HCT116 (cell line): ENCODE measurements at regions not wholly inside any gene's neighbourhood (a gene's known extent, or its start where the extent isn't known, plus 50 kb on each side); places are given as distances from the start of the nearest gene placed in this dataset.

ENCODE experiments used
- ATAC-seq: fragments of 200-7000 bp; cut with Tn5 transposase; 2 replicates; pipeline ENCODE4 v1.9.1; 2020; ENCODE audit warnings: mild to moderate bottlenecking, moderate library complexity
- BruUV-seq: library from RNA; stranded (reverse); fragments of 400-500 nt; replicated peaks from 2 replicates; lab custom pipeline; 2021; lab: Mats Ljungman, UMichigan
- CTCF ChIA-PET: fragments of 300-600 bp; sonication (Branson Sonifier 250); formaldehyde crosslinking; loops from one replicate; lab custom pipeline; 2021; ENCODE audit warnings: antibody characterized with exemption; lab: Charles Lee
- POLR2A ChIA-PET: fragments of 300-600, 350-600 bp; sonication (Branson Sonifier 250); formaldehyde crosslinking; loops from one replicate; lab custom pipeline; 2021; ENCODE audit warnings: antibody characterized with exemption; lab: Charles Lee
- RAD21 ChIA-PET, 2 experiments: fragments of 300-600 bp; sonication (Branson Sonifier 250); formaldehyde crosslinking; loops; one replicate each; lab custom pipeline; 2023; ENCODE audit warnings: low total read pairs in 2 of 2; ENCODE audit not compliant: uncharacterized antibody in 2 of 2, unreplicated experiment in 2 of 2, low non-redundant PET in 1 of 2; lab: Charles Lee
- DNase-seq: peaks from one replicate; pipeline ENCODE4 v3.0.0-alpha.2; 2010; ENCODE audit warnings: low read depth, low spot score
- H2AFZ ChIP-seq: fragments of 200-600 bp; shearing (Covaris generic), sonication (generic); 2 replicates; pipeline ENCODE4 v1.6.1; 2017; ENCODE audit warnings: low read depth, mixed run types, mixed read lengths, antibody characterized with exemption, low read length; ENCODE audit not compliant: poor library complexity, severe bottlenecking
- H3K27ac ChIP-seq: 2 replicates; pipeline ENCODE4 v1.5.1; 2012; ENCODE audit warnings: low read depth, low read length
- H3K27me3 ChIP-seq: fragments of 200-600 bp; sonication (generic); 2 replicates; pipeline ENCODE4 v1.6.1; 2016; ENCODE audit warnings: mixed run types, low read length, mixed read lengths; ENCODE audit not compliant: insufficient read depth
- H3K36me3 ChIP-seq, 2 experiments: fragments of 200-500 bp in 1 of 2; fragments of 200-600 bp in 1 of 2; sonication (Bioruptor generic) in 1 of 2; sonication (generic) in 1 of 2; 2 replicates each; pipeline versions ENCODE4 v1.5.1 to v1.6.1; 2014 to 2016; ENCODE audit warnings: low read length in 2 of 2, inconsistent platforms in 1 of 2, mixed read lengths in 1 of 2, mixed run types in 1 of 2; ENCODE audit not compliant: insufficient read depth in 2 of 2, control insufficient read depth in 1 of 2
- H3K4me1 ChIP-seq, 2 experiments: fragments of 200-600 bp in 1 of 2; sonication (generic) in 1 of 2; 2 replicates each; pipeline versions ENCODE4 v1.5.1 to v1.6.1; 2012 to 2017; ENCODE audit warnings: low read length in 2 of 2, inconsistent platforms in 1 of 2, mild to moderate bottlenecking in 1 of 2, mixed read lengths in 1 of 2, mixed run types in 1 of 2, moderate library complexity in 1 of 2; ENCODE audit not compliant: insufficient read depth in 2 of 2, control insufficient read depth in 1 of 2
- H3K4me2 ChIP-seq: fragments of 200-600 bp; sonication (generic); 2 replicates; pipeline ENCODE4 v1.6.1; 2017; ENCODE audit warnings: mixed run types, low read length, mixed read lengths
- H3K4me3 ChIP-seq, 2 experiments: fragments of 200-600 bp in 1 of 2; sonication (generic) in 1 of 2; replicated peaks in 1 of 2; 2 replicates each; pipeline ENCODE4 v1.5.1; 2011 to 2016; ENCODE audit warnings: low read length in 2 of 2, control low read depth in 1 of 2, low read depth in 1 of 2, mild to moderate bottlenecking in 1 of 2, mixed read lengths in 1 of 2, mixed run types in 1 of 2
- H3K79me2 ChIP-seq: fragments of 200-600 bp; sonication (generic); 2 replicates; pipeline ENCODE4 v1.6.1; 2017; ENCODE audit warnings: mild to moderate bottlenecking, mixed run types, low read length, moderate library complexity, mixed read lengths; ENCODE audit not compliant: insufficient read depth
- H3K9ac ChIP-seq: fragments of 200-600 bp; sonication (generic); 2 replicates; pipeline ENCODE4 v1.6.1; 2016; ENCODE audit warnings: low read length, mixed read lengths
- H3K9me2 ChIP-seq: fragments of 200-600 bp; sonication (generic), shearing (Covaris generic); 2 replicates; pipeline ENCODE4 v1.6.1; 2017; ENCODE audit warnings: mixed run types, mild to moderate bottlenecking, moderate library complexity; ENCODE audit not compliant: insufficient read depth
- H3K9me3 ChIP-seq, 2 experiments: fragments of 200-500 bp in 1 of 2; fragments of 200-600 bp in 1 of 2; sonication (Bioruptor generic) in 1 of 2; sonication (generic) in 1 of 2; 2 replicates each; pipeline ENCODE4 v1.6.1; 2014 to 2017; ENCODE audit warnings: low read length in 2 of 2, mixed read lengths in 2 of 2, inconsistent platforms in 1 of 2, low read depth in 1 of 2, mild to moderate bottlenecking in 1 of 2, mixed run types in 1 of 2, moderate library complexity in 1 of 2; ENCODE audit not compliant: control insufficient read depth in 1 of 2, insufficient read depth in 1 of 2
- H4K20me1 ChIP-seq: fragments of 200-600 bp; sonication (generic), shearing (Covaris generic); 2 replicates; pipeline ENCODE4 v1.6.1; 2017; ENCODE audit warnings: mixed run types, mild to moderate bottlenecking, moderate library complexity; ENCODE audit not compliant: insufficient read depth
- EGR1 ChIP-seq: IDR thresholded peaks from 2 replicates; pipeline ENCODE4 v1.6.1; 2012; ENCODE audit warnings: low read depth
- EZH2 ChIP-seq: fragments of 200-600 bp; sonication (generic); IDR thresholded peaks from 2 replicates; pipeline ENCODE4 v1.6.1; 2017; ENCODE audit warnings: antibody characterized with exemption, mixed run types
- EZH2phosphoT487 ChIP-seq: fragments of 200-600 bp; IDR thresholded peaks from 2 replicates; pipeline ENCODE4 v1.6.1; 2018; ENCODE audit warnings: antibody characterized with exemption, borderline replicate concordance
- FOSL1 ChIP-seq: IDR thresholded peaks from 2 replicates; pipeline ENCODE4 v1.6.1; 2012; ENCODE audit warnings: low read depth
- JUND ChIP-seq: IDR thresholded peaks from 2 replicates; pipeline ENCODE4 v1.6.1; 2012
- POLR2A ChIP-seq: IDR thresholded peaks from 2 replicates; pipeline ENCODE4 v1.7.0; 2011; ENCODE audit warnings: borderline replicate concordance; ENCODE audit not compliant: insufficient read depth, insufficient read length; ENCODE audit errors: extremely low read depth
- REST ChIP-seq: IDR thresholded peaks from 2 replicates; pipeline ENCODE4 v1.6.1; 2012; ENCODE audit warnings: low read depth
- SP1 ChIP-seq: IDR thresholded peaks from 2 replicates; pipeline ENCODE4 v1.6.1; 2012; ENCODE audit warnings: low read depth
- SRF ChIP-seq: IDR thresholded peaks from 2 replicates; pipeline ENCODE4 v1.6.1; 2012; ENCODE audit warnings: low read depth
- TCF7L2 ChIP-seq: IDR thresholded peaks from 2 replicates; pipeline ENCODE4 v1.7.0; 2011; ENCODE audit warnings: borderline replicate concordance, inconsistent platforms; ENCODE audit not compliant: insufficient read depth, insufficient read length; ENCODE audit errors: extremely low read depth
- intact Hi-C: fragments of 100-400 bp; cut with micrococcal nuclease; formaldehyde crosslinking; loops from 2 replicates; pipeline ENCODE4 v1.10.0; 2022
- TF ChIP-seq, protein P1 (sequence below): IDR thresholded peaks from 2 replicates; pipeline ENCODE4 v1.6.1; 2011; ENCODE audit warnings: mild to moderate bottlenecking, low read length, moderate library complexity; ENCODE audit not compliant: insufficient replicate concordance; ENCODE audit errors: extremely low read depth

- ChIA-PET CTCF (interaction anchor here (1.1 kb wide), 1 partner anchor 336 kb away, joined by 3 read pairs; no protein-coding TSS in a partner anchor), RAD21 (interaction anchor here in 1 of 2 experiments (1.2 kb wide), 1 partner anchor 339 kb away, joined by 3 read pairs; no protein-coding TSS in a partner anchor), POLR2A (no interaction called here)
- H3K4me3 ChIP-seq, result no peak overlapping the region
- H3K27me3 ChIP-seq, result peaks cover 31% of the 10 kb centered on the region; the same call in 1 of the 2 replicates
- no peaks in the 10 kb centered on the region for H3K36me3 ChIP-seq
- no TSS peak for BruUV-seq
- no peak overlapping the region for H3K4me2 ChIP-seq
- no peaks in the 10 kb centered on the region for H3K79me2 ChIP-seq
- DNase-seq (no peak), ATAC-seq (no peak)
- no peak overlapping the region for H2AFZ ChIP-seq
- TF ChIP-seq JUND (no peak), EGR1 (no peak), POLR2A (no peak), SRF (no peak), SP1 (no peak)
- TF ChIP-seq, protein P1, sequence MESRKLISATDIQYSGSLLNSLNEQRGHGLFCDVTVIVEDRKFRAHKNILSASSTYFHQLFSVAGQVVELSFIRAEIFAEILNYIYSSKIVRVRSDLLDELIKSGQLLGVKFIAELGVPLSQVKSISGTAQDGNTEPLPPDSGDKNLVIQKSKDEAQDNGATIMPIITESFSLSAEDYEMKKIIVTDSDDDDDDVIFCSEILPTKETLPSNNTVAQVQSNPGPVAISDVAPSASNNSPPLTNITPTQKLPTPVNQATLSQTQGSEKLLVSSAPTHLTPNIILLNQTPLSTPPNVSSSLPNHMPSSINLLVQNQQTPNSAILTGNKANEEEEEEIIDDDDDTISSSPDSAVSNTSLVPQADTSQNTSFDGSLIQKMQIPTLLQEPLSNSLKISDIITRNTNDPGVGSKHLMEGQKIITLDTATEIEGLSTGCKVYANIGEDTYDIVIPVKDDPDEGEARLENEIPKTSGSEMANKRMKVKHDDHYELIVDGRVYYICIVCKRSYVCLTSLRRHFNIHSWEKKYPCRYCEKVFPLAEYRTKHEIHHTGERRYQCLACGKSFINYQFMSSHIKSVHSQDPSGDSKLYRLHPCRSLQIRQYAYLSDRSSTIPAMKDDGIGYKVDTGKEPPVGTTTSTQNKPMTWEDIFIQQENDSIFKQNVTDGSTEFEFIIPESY, result no peak
- H4K20me1 ChIP-seq, result no peaks in the 10 kb centered on the region
- no peaks in the 10 kb centered on the region for H3K9me3 ChIP-seq
- H3K4me1 ChIP-seq, result no peaks in the 10 kb centered on the region
- H3K27ac ChIP-seq, result no peak overlapping the region
- H3K9me2 ChIP-seq, result no peaks in the 10 kb centered on the region
- intact Hi-C loops, result loop anchor here (5.0 kb wide), 1 partner anchor 538 kb away; no protein-coding TSS in a partner anchor
- H3K9ac ChIP-seq, result no peak overlapping the region
These were observed 293.2 kb downstream of the ETS1 start for GRCh38 chr11:128294001-128294670.

DNA sequence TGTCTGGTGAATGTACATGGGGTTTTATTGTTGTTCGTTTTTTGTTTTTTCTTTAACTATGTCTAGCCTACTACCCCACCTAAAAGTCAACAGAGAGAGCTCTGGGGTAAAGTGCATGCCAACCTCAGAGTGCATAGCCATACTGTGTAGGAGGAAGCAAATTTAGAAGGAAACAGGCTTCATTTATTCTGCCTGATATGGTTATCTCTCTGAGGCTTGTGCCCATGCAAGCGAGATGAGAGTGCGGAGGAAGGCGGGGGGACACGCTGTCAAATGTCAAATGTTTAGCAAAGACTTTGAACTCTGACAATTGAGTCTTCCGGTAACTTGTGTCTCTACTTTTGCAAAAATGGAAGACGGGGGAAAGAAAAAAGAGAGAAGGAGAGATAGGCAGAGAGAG, 295.5 kb downstream of the ETS1 start:
- intact Hi-C loops, result loop anchor here (5.0 kb wide), 1 partner anchor 540 kb away; no protein-coding TSS in a partner anchor
- no peak overlapping the region for H2AFZ ChIP-seq
- H3K4me2 ChIP-seq, result no peak overlapping the region
- no peaks in the 10 kb centered on the region for H3K4me1 ChIP-seq
- H3K27ac ChIP-seq, result no peak overlapping the region
- H3K9me3 ChIP-seq, result no peaks in the 10 kb centered on the region
- no peak overlapping the region for H3K9ac ChIP-seq
- ChIA-PET RAD21 (interaction anchor here in 1 of 2 experiments (0.6 kb wide), 1 partner anchor 253 kb away, joined by 3 read pairs; no protein-coding TSS in a partner anchor), CTCF (interaction anchor here (1.2 to 1.7 kb wide), 3 partner anchors 338 to 485 kb away, joined by 3 to 6 read pairs (median 4); no protein-coding TSS in a partner anchor), POLR2A (no interaction called here)
- peaks cover 23% of the 10 kb centered on the region; the same call in 1 of the 2 replicates for H3K27me3 ChIP-seq
- H3K79me2 ChIP-seq, result no peaks in the 10 kb centered on the region
- no peaks in the 10 kb centered on the region for H4K20me1 ChIP-seq
- no peaks in the 10 kb centered on the region for H3K36me3 ChIP-seq
- no peak for ATAC-seq
- no peak overlapping the region for H3K4me3 ChIP-seq
- BruUV-seq, result no TSS peak
- DNase-seq, result no peak
- no peaks in the 10 kb centered on the region for H3K9me2 ChIP-seq
- no peak for TF ChIP-seq EZH2phosphoT487
- no peak for TF ChIP-seq FOSL1
- TF ChIP-seq REST, result no peak
- TF ChIP-seq EZH2, result no peak
- no peak for TF ChIP-seq TCF7L2
